Nephron (organoid): ENCODE measurements at regions not wholly inside any gene's neighbourhood (a gene's known extent, or its start where the extent isn't known, plus 50 kb on each side); places are given as distances from the start of the nearest gene placed in this dataset.

Source experiments
- H3K27ac Mint-ChIP-seq, 3 experiments: 2 replicates each; pipeline ENCODE4 v1.8.0; 2020; ENCODE audit warnings: mixed read lengths in 3 of 3, mild to moderate bottlenecking in 2 of 3, moderate library complexity in 1 of 3
- H3K27me3 Mint-ChIP-seq: 2 replicates; pipeline ENCODE4 v1.8.0; 2021; ENCODE audit warnings: low read depth, mild to moderate bottlenecking, moderate library complexity, mixed read lengths
- H3K36me3 Mint-ChIP-seq: 2 replicates; pipeline ENCODE4 v1.8.0; 2020; ENCODE audit warnings: low read depth, mixed read lengths
- H3K4me1 Mint-ChIP-seq: 2 replicates; pipeline ENCODE4 v1.8.0; 2020; ENCODE audit warnings: mixed read lengths
- H3K4me3 Mint-ChIP-seq, 3 experiments: 2 replicates each; pipeline ENCODE4 v1.8.0; 2020; ENCODE audit warnings: mild to moderate bottlenecking in 3 of 3, mixed read lengths in 3 of 3, moderate library complexity in 2 of 3
- H3K9me3 Mint-ChIP-seq: 2 replicates; pipeline ENCODE4 v1.8.0; 2020; ENCODE audit warnings: mixed read lengths
- CTCF ChIP-seq, 3 experiments: fragments of 200-600 bp; sonication (generic); IDR thresholded peaks; one replicate each; pipeline ENCODE4 v1.5.0; 2021; ENCODE audit warnings: antibody characterized with exemption in 3 of 3; ENCODE audit not compliant: unreplicated experiment in 3 of 3

- Mint-ChIP-seq H3K4me1 (peaks cover 8% of the 10 kb centered on the region), H3K27me3 (peaks cover 8% of the 10 kb centered on the region), H3K9me3 (peaks cover 5% of the 10 kb centered on the region), H3K36me3 (no peaks in the 10 kb centered on the region), H3K4me3 (no peak overlapping the region), H3K27ac (no peak overlapping the region)
- no peak for TF ChIP-seq CTCF (IDR thresholded peaks at IDR 0.05; ENCODE audit: unreplicated experiment in 3 of 3)
Observed at GRCh38 chr10:10935032-10935431, 82.6 kb upstream of the CELF2 start.

- Mint-ChIP-seq H3K4me1 (peaks cover 18% of the 10 kb centered on the region), H3K4me3 (no peak overlapping the region), H3K27ac (no peak overlapping the region), H3K36me3 (no peaks in the 10 kb centered on the region), H3K27me3 (peaks cover 9% of the 10 kb centered on the region), H3K9me3 (peaks cover 21% of the 10 kb centered on the region)
- TF ChIP-seq CTCF (IDR thresholded peaks at IDR 0.05; ENCODE audit: unreplicated experiment in 3 of 3): no peak
Observed at GRCh38 chr10:10938676-10939075, 79.0 kb upstream of the CELF2 start.

- Mint-ChIP-seq H3K36me3 (no peaks in the 10 kb centered on the region), H3K4me3 (no peak overlapping the region), H3K4me1 (peaks cover 24% of the 10 kb centered on the region), H3K27ac (peak overlapping the region in 2 of 3 experiments; percentile 19 to 53), H3K9me3 (peaks cover 31% of the 10 kb centered on the region), H3K27me3 (peaks cover 9% of the 10 kb centered on the region)
- no peak for TF ChIP-seq CTCF (IDR thresholded peaks at IDR 0.05; ENCODE audit: unreplicated experiment in 3 of 3)
Observed at GRCh38 chr10:10941127-10941730, 76.4 kb upstream of the CELF2 start.

DNA sequence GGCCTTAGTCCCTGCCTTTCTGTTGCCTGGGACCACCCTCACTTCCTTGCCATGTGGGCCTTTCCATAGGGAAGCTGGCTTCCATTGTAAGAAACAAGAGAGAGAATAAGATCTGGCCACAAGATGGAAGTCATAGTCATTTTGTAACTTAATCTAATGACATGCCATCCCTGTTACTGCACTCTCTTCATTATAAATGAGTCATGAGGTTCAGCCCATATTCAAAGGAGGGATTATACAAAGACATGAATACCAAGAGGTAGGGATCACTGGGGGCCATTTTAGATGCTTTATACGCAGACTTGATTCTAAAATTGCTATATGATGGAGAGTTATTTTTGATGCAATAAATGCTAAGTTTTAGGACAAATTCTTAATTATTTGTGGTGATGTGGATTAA lies 75.2 kb upstream of the CELF2 start:
- Mint-ChIP-seq H3K4me1 (peaks cover 32% of the 10 kb centered on the region), H3K27ac (no peak overlapping the region), H3K9me3 (peaks cover 32% of the 10 kb centered on the region), H3K36me3 (no peaks in the 10 kb centered on the region), H3K27me3 (peaks cover 9% of the 10 kb centered on the region), H3K4me3 (no peak overlapping the region)
- no peak for TF ChIP-seq CTCF (IDR thresholded peaks at IDR 0.05; ENCODE audit: unreplicated experiment in 3 of 3)

DNA sequence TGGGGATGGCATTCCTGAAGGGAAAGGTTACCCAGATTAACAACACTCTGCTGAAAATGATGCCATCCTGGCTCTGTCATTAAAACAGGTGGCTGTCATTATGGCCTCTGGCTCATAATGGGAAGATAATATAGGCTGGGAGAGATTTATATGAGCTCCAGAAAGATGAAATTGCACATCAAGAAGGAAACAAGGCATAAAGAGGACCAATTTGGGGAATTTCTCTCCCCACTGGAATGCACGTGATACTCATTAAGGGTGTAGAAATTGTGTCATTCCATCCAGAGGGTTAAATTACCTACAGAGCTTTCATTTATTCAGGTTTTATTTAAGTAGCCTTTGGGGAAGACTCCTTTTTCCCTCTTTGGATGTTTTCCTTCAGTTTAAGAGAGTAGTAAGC lies 71.6 kb upstream of the CELF2 start:
- Mint-ChIP-seq H3K27ac (no peak overlapping the region), H3K9me3 (peaks cover 34% of the 10 kb centered on the region), H3K27me3 (peaks cover 16% of the 10 kb centered on the region), H3K4me3 (no peak overlapping the region), H3K4me1 (peaks cover 28% of the 10 kb centered on the region), H3K36me3 (no peaks in the 10 kb centered on the region)
- TF ChIP-seq CTCF (IDR thresholded peaks at IDR 0.05; ENCODE audit: unreplicated experiment in 3 of 3): no peak

DNA sequence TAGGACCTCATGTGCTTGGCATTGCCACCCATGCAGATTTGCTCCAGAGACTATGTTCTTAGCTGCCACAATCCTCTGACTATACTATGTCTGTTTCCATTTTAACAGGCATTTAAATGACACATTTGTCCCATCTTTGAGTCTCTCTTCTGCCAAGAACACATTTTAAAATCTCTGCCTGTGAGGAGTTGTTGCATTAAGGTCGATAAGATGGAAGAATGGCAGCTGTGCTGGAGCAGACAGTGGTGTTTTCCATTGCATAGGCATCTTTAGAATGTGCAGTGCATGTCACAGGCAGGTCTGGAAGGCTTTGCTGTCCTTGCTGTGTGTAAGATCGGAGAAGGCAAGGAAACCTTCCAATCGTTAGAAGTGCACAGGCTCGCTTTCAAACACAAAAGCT lies 70.9 kb upstream of the CELF2 start:
- peaks cover 30% of the 10 kb centered on the region for H3K9me3 Mint-ChIP-seq
- no peak overlapping the region for H3K4me3 Mint-ChIP-seq
- H3K27ac Mint-ChIP-seq: peak overlapping the region in 1 of 3 experiments; percentile 26
- no peaks in the 10 kb centered on the region for H3K36me3 Mint-ChIP-seq
- peaks cover 16% of the 10 kb centered on the region for H3K27me3 Mint-ChIP-seq
- peaks cover 23% of the 10 kb centered on the region for H3K4me1 Mint-ChIP-seq
- TF ChIP-seq CTCF (IDR thresholded peaks at IDR 0.05; ENCODE audit: unreplicated experiment in 3 of 3): no peak
